ENCODE measurements at regions not wholly inside any gene's neighbourhood (a gene's known extent, or its start where the extent isn't known, plus 50 kb on each side); places are given as distances from the start of the nearest gene placed in this dataset.

DNA sequence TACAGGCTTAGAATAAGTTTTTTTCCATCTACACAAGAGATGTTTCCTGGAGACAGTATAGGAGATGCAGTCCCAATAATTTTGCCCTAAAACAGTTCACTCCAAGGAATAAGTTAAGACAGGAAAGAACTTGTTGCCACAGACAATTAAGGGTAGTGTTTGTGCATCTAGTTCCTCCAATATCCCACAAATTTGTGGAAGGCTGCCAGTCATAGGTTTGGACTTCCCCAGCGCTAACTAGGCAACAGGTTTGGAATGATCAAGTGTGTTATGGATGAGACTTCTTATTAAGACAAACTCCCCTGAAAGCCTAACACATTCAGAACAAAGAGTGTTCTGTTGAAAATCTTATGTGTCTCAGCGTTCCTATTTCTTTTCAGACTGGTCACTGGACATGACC lies 611.0 kb downstream of the CCER1 start:
- no peak for DNase-seq (ENCODE audit: low read depth)
- H3K4me3 ChIP-seq (ENCODE audit: low read depth, low read length) = no peak overlapping the region
- TF ChIP-seq, protein P1, sequence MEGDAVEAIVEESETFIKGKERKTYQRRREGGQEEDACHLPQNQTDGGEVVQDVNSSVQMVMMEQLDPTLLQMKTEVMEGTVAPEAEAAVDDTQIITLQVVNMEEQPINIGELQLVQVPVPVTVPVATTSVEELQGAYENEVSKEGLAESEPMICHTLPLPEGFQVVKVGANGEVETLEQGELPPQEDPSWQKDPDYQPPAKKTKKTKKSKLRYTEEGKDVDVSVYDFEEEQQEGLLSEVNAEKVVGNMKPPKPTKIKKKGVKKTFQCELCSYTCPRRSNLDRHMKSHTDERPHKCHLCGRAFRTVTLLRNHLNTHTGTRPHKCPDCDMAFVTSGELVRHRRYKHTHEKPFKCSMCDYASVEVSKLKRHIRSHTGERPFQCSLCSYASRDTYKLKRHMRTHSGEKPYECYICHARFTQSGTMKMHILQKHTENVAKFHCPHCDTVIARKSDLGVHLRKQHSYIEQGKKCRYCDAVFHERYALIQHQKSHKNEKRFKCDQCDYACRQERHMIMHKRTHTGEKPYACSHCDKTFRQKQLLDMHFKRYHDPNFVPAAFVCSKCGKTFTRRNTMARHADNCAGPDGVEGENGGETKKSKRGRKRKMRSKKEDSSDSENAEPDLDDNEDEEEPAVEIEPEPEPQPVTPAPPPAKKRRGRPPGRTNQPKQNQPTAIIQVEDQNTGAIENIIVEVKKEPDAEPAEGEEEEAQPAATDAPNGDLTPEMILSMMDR (IDR thresholded peaks at IDR 0.05; ENCODE audit: insufficient read depth, low read depth, low read length, missing control alignments) = no peak

- no peak for DNase-seq (ENCODE audit: low read depth)
- TF ChIP-seq, protein P1 (IDR thresholded peaks at IDR 0.05; ENCODE audit: insufficient read depth, low read depth, low read length, missing control alignments) = no peak
Measured at GRCh38 chr12:90342081-90342480, 612.9 kb downstream of the CCER1 start.

GRCh38 chr12:90339837-90340236 lies 615.1 kb downstream of the CCER1 start:
- DNase-seq (ENCODE audit: low read depth) = no peak
- H3K4me3 ChIP-seq (ENCODE audit: low read depth, low read length) = no peak overlapping the region
- TF ChIP-seq, protein P1 (IDR thresholded peaks at IDR 0.05; ENCODE audit: insufficient read depth, low read depth, low read length, missing control alignments) = no peak

More at GRCh38 chr12:90342081-90342480, 612.9 kb downstream of the CCER1 start:
- no peak overlapping the region for H3K4me3 ChIP-seq (ENCODE audit: low read depth, low read length)

- H3K4me3 ChIP-seq (ENCODE audit: low read depth, low read length) = no peak overlapping the region
- TF ChIP-seq, protein P1 (IDR thresholded peaks at IDR 0.05; ENCODE audit: insufficient read depth, low read depth, low read length, missing control alignments) = no peak
- no peak for DNase-seq (ENCODE audit: low read depth)
Measured at GRCh38 chr12:90338365-90338764, 616.6 kb downstream of the CCER1 start.

GRCh38 chr12:90337018-90337417 lies 618.0 kb downstream of the CCER1 start:
- TF ChIP-seq, protein P1 (IDR thresholded peaks at IDR 0.05; ENCODE audit: insufficient read depth, low read depth, low read length, missing control alignments) = no peak
- no peak for DNase-seq (ENCODE audit: low read depth)
- no peak overlapping the region for H3K4me3 ChIP-seq (ENCODE audit: low read depth, low read length)

DNA sequence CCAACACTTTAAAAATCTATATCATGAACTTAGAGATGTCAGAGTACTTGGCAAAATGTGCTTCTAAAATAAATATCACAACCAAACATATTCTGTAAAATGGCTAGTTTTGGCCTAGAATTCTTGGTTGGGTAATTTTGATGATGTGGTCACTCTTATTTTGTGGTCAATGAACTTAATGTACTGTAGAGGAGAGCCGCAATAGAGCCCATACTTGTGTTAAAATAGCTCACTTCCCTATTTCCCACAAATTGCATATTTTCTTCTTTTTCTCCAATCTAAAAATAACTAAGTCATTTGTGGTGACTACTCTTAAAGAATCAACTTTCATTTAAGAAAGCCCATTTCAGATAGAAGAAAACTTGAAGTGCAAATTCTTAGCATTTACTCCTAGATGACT lies 619.4 kb downstream of the CCER1 start:
- DNase-seq (ENCODE audit: low read depth) = no peak
- TF ChIP-seq, protein P1 (IDR thresholded peaks at IDR 0.05; ENCODE audit: insufficient read depth, low read depth, low read length, missing control alignments) = no peak
- H3K4me3 ChIP-seq (ENCODE audit: low read depth, low read length) = no peak overlapping the region

DNA sequence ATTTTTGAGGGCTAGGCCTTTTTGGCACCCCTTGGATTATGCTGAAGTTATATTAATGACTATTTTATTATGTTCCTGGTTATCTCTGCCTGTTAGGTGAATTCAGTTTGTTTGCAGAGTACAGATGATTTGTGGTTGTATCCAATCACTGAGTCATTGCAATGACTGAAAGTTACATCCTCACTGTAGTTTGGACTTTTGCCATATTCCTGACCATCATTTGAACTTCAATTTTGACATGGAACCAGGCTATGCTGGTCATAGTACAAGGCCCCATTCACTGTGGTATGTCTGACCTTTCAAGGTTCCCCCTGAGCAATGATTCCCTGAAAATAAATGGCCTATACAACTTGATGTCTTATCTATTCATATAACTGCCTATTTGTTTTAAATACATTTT lies 621.0 kb downstream of the CCER1 start:
- no peak overlapping the region for H3K4me3 ChIP-seq (ENCODE audit: low read depth, low read length)
- DNase-seq (ENCODE audit: low read depth) = no peak
- TF ChIP-seq, protein P1 (IDR thresholded peaks at IDR 0.05; ENCODE audit: insufficient read depth, low read depth, low read length, missing control alignments) = no peak
